ENCODE measurements at regions not wholly inside any gene's neighbourhood (a gene's known extent, or its start where the extent isn't known, plus 50 kb on each side); places are given as distances from the start of the nearest gene placed in this dataset.
"Not testable (repeated sequence)": the region's sequence is repeated elsewhere in the genome, so short reads cannot be mapped to it uniquely, and the experiment has no call there.

DNA sequence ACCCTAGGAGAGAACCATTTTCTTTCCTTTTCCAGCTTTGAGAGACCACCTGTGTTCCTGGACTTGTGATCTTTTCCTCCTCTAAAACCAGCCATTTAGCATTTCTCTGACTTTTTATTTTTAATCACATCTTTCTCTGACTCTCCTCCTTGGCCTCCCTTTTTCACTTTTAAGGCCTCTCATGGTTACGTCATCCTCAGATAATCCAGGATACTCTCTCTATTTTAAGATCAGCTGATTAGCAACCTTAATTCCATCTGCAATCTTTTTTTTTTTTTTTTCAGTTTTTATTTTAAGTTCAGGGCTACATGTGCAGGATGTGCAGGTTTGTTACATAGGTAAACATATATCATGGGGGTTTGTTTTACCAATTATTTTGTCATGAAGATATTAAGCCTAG, 54.0 kb downstream of the RFPL4B start:
- DNase-seq = no peak

DNA sequence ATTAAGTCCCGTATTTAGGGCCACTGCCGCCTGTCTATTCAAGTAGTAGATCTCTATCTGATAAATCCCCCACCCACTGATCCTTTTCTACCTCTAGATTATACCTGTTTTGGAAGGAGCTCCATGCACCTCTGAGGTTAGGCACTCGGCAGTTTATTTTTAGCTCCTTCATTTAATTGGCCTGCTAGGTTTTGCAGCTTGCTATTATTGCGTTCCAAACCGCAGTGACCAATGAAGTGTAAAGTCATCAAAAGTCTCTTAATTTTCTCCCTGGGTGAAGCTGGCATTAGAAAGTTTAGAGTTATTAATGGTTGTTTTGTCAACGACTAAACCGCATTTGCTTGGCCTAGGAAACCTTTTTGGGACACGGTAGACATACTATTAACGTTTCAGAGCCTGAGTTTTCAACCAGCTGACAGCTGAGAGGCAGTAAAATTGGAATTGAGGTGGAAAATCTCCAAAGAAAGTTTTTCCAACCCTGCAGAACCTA, 60.0 kb downstream of the RFPL4B start:
- DNase-seq = no peak

DNA sequence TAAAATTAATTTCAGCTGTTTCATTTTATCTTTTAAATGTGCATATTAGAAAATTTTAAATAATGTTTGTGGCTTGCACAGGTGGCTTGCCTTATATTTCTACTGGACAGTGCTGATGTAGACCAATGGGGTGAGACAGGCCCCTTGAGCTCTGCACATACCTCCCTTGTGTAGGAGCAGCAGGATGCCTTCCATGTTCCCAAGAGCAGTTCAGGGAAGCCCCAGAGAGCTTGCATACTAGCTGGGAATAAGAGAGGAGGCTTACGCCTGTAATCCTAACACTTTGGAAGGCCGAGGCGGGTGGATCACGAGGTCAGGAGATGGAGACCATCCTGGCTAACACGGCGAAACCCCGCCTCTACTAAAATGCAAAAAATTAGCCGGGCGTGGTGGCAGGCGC, 61.4 kb downstream of the RFPL4B start:
- DNase-seq = no peak

DNA sequence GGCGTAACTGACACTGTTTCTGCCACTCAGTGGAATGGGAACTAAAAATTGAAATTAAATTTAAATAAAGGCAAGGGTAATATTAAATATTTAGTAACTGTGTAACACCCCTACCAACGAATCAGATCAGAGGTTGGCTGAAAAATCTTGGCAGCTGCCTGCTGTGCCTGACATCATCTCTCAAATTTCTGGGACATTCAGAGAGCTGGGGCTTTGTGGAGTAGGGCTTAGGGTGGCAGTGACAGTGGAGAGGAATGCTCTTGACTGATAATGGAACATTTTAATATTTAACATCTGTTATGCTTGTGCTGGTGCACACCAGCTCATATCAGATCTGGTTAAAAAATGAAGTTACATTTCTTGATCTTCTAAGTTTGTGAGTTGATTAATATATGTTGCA, 62.2 kb downstream of the RFPL4B start:
- DNase-seq = no peak

DNA sequence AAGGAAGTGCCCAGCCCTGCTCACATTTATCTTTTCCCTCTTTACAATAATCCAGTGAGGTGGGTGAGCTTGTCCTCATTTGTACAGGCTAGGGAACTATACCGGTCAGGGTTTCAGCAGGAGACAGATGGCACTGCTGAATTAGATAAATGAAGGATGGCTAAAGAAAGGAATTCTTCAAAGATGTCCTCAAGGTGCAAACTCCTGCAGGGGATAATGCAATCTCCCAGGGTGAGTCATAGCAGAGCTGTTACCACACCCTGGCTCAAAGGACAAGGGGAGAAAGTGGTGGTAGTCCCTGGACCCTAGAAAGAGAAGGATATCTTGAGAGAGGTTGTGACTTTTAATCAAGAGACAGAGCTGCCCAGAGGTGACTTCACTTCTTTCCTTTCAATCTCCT, 66.7 kb downstream of the RFPL4B start:
- no peak for DNase-seq

DNA sequence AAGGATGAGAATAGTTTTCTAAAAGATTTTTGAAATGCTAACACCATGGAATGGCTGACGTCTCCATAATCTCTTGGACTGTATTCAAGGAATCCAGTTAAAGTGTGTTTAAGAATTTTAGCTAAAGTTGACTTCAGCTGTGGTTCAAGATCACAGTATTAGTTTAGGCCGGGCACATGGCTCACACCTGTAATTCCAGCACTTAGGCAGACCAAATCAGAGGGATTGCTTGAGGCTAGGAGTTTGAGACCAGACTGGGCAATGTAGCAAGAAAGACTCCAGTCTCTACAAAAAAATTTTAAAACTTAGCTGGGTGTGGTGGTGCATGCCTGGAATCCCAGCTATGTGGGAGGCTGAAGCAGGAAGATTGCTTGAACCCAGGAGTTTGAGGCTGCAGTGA, 68.2 kb downstream of the RFPL4B start:
- no peak for DNase-seq

DNA sequence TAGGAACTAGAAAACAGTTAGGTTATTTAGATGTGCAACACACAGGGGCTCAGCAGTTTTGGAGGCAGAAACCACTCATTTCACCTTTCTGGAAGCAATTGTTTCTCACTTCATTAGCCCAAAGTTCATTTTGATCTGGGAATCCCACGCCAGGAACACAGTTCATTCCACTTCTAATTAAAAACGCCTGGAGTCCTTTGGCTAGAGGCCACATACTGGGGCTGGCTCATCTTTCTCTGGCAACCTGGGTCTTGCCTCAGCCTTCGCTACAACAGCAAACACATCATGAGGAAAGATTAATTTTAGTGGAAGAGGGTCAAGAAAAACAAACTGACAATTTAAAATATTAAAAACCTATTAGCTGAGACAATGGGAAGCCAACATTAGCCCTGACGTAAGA, 69.7 kb downstream of the RFPL4B start:
- DNase-seq = no peak

DNA sequence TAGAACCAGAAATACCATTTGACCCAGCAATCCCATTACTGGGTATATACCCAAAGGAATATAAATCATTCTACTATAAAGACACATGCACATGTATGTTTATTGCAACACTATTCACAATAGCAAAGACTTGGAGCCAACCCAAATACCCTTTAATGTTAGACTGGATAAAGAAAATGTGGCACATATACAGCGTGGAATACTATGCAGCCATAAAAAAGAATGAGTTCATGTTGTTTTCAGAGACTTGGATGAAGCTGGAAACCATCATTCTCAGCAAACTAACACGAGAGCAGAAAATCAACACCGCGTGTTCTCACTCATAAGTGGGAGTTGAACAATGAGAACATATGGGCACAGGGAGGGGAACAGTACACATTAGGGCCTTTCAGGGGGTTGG, 79.9 kb downstream of the RFPL4B start:
- DNase-seq = not testable (repeated sequence)

DNA sequence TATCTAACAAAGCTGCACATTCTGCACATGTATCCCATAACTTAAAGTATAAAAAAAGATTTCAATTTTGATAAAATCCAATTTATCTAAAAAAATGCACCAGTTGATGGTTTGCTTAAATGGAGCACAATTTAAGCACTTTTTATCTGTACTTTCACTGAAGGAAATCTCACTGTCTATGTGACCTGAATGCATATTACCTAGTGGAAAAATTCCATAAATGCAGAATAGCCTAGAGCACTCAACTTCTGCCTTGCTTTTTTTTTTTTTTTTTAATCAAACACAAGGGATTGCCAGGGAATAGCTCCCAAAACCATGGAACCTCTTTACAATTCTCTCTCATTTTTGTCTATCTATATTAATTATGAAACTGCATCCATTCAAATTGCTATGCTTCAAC, 80.4 kb downstream of the RFPL4B start:
- no peak for DNase-seq

DNA sequence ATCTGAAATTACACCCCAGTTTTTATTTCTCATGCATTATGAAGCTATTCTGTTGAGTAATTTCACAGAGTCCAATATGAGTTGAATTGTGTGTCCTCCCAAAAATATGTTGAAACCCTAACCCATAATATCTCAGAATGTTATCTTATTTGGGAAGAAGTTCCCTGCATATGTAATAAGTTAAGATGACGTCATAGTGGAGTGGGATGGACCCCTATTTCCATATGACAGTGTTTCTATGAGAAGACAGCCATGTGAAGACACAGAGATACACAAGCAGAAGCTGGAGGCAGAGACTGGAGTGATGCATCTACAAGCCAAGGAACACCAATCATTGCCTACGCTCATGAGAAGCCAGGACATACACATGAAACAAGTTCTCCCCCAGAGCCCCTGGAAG, 81.3 kb downstream of the RFPL4B start:
- no peak for DNase-seq

DNA sequence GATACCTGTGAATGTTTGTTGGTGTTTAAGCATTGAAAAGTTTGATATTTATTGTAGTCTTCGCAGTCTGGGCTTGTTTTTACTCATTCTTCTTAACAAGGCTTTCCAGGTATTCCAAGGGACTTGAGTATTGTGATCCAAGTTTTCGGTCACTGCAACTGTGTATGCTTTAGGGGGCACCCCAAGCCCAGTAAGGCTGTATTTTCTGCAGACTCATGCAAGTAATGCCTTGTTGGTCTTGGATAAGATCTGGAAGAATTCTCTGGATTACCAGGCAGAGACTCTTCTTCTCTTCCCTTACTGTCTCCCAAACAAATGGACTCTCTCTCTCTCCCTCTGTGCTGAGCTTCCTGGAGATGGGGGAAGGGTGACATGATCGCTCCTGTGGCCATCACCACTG, 82.1 kb downstream of the RFPL4B start:
- no peak for DNase-seq

DNA sequence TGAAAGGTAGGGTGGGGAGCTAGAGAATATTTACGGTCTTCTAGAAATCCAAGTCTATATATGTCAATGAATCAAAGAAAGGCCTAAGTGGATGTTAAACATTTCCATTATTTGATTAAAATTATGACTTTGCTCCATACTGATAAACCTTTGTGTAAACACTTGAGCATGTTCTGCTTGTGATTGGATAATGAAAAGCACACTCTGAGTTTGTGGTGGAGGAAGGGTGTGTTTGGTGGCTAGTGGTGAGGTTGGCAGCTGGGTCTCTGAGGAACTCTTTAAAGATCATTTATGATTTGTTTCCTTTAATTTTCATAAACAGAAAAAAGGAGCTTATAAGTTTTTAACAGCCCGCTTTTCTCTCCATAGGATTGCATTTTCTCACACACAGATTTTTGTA, 84.7 kb downstream of the RFPL4B start:
- no peak for DNase-seq

DNA sequence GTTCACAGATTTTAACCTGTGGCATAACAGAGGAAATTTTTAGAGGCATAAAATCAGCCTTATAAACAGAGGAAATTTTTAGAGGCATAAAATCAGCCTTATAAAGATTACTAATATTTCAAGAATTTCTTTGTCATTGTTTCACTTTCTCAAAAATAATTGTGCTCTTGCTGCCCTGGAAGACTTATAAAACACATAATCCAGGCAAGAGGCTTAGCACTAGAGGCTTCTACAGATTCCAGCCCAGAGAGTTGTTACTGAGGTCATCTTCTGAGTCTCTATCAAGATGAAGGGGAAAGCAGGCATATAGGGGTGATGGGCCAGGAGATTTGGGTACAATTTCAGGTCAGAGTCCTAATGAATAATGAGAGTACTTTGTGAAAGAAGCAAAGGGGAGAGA, 85.7 kb downstream of the RFPL4B start:
- no peak for DNase-seq

DNA sequence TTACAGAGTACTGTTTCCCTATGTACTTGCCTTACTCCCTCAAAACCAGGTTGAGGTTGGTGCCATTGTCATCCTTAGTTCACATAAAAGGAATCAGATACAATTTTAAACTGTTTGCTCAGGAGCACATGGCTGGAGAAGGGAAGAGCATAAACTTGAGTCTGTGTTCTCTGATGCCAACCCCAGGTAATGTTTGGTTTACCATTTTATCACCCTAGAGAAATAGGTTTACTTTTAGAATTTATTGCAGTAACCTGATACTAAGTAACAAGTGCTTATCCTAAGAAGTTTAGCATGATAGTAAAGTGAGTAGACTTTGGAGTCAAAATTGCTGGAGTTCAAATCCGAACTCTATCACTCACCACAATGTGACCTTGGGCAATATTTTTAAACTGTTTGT, 86.3 kb downstream of the RFPL4B start:
- DNase-seq = no peak

DNA sequence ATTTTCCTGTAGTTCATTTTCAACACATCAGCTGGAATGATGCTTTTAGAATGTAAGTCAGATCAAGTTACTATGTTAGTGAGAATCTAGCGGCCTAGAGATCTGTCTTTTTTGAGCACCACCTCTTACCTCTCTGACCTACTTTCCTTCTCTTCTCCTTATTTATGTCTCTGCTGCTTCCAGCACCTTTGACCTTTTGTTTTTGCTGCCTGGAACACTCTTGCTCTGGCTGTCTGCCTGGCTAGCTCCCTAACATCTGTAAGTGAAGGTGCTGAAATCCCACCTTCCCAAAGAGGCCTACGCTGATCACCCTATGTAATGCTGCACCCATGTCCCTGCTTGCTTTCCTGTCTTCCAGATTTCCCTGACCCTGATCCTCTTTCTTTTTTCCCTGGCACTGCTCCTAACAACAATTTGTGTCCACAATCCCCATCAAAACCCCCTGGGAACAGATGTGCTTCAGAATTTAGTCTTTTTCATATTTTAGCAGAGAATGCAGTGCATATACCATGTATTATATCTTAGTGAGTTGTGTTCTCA, 87.8 kb downstream of the RFPL4B start:
- peak; percentile 0 for DNase-seq

DNA sequence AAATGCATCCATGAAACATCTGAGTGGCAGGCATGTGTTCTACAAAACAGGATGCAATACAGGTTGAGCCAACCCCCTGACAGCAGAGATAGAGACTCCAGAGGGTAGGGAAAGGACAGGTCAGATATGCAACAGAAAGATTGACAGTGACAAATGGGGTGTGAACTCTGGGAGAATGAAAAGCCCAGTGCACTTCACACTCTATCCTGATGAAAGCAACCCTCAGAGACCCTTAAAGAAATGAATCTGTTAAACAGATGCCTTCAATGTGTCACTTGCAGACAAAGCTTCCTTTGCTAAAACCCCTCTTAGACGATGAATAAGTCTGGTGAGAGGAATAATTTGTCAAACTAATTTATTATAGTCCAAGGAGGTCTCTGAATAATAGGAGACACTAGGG, 89.9 kb downstream of the RFPL4B start:
- DNase-seq = peak; percentile 12

DNA sequence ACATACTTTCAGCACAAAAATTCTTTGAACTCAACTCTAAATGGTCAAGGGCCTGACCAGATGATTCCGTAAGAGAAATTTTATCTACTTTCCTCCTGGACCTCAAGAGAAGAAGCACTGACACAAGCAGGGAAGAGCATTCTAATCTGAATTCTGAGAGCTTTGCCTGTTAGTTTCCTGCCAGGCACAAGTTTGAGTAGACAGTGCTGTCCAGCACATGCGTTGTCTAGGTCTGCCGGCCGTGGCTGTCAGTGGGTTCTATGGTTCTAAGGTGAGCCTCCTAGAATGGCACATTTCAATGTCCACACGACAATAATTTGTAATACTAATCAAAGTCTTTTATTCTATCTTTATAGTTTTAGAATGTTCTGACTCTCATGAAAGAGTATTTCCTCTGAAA, 91.9 kb downstream of the RFPL4B start:
- no peak for DNase-seq

DNA sequence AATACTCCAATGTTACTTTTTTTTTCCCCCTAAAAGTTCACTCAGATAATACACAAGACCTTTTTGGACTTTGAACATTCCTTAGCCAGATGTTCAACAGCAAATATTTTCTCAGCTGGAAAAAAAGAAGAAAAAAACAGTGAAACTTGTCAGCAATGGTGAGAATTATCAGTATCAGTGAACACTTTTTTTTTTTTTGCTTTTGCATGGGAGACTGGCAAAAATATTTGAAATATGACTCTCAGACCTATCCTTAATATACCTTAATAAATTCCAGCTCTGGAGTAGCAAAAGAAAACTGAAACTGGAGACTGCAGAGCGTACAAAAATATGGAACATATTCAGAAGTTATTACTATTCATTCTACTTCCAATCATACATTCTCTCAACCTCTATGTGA, 92.3 kb downstream of the RFPL4B start:
- DNase-seq = no peak

DNA sequence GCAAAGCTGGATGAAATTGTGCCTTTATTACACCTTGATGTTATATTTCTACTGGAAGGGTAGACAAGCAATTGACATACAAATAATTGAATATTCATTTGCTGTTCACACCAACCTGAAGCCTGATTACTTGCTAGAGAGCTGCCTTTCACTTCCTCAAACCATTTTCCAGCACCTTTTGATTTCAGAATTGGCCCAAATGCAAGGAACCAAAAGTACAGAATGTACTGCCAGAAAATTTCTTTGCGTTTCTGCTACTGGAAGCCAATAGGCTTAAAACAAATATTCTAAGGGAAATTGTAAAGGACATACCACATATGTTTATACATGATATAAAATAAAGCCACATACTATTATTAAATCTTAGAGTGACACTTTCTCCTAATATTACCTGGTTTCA, 94.5 kb downstream of the RFPL4B start:
- no peak for DNase-seq

DNA sequence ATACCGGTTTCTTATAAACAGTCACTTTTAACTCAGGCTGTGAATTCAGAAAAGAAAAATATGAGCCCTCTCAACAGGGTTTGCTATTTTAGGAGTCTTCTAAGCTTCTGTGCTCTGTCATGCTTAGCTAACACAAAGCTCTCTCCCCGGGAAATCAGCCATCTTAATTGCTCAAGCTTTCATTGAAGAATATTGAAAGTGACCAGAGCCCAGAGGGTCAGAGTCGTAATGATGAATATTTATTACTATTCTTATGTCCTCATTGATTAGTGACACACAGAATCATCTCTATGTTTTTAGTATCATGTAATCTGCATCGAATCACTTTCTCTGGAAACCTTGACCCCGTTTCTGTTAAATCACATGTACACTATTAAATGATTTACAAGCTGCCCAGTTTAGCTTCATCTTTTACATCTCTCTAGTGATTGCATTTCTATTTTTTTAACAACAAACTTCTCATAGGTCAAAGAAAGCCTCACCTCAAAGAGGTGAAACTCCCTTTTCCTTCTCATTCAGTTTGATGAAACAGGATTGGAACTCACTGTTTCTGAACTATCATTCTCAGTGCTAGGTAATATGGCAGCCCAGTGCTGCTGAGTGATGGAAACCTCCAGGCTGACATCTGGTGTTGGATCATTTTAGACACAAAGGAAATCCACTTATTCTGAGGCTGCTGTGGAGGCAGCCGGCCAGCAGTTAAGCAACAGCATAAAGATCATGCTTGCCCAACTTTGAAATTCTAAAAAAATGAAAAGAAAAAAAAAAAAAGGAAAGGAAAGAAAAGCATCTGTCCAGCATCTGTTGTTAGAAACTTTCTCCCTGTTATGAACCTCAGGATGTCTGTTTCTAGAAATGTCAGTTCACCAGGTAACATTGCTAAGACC, 96.3 kb downstream of the RFPL4B start:
- peak; percentile 16 for DNase-seq

DNA sequence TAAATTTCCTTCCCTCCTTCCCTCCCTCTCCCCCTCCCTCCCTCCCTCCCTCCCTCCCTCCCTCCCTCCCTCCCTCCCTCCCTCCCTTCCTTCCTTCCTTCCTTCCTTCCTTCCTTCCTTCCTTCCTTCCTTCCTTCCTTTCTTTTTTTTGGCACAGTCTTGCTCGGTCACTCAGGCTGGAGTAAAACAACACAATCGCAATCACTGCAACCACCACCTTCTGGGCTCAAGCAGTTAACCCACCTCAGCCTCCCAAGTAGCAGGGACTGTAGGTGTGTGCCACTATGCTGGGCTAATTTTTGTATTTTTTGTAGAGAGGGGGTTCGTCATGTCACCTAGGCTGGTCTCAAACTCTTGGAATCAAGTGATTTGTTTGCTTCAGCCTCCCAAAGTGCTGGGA, 101.7 kb downstream of the RFPL4B start:
- DNase-seq = not testable (repeated sequence)

DNA sequence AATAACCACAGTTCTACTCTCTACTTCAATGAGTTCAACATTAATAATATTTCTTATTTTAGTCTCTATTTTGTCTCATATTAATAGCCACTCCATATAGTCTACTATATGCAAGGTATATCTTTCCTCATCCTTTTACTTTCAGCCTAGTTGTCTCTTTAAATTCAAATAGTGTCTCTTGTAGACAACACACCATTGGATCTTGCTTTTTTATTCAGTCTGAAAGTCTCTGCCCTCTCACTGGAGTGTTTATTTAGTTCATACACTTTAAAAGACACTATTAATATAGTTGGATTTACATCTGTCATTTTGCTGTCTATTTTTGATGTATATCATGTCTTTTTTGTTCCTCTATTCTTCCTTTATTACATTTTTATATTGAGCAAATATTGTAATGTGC, 103.5 kb downstream of the RFPL4B start:
- no peak for DNase-seq

DNA sequence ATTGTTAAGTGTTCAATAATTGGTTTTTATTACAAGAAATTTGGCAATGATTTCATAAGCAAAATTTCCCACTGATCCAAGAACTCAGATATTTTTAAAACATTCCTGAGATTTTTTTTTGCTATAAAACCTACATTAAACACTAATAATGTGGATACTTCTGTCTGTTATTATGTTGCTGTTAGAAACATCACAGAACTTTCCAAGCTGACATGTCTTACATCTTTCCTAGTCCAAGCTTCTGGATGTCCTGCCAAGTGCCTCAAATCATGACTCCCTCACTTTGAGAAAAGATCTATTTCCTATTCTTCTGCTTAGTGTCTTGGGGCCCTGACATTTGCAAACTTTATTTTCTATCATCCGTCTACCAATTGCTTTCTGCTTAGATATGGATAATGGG, 110.8 kb downstream of the RFPL4B start:
- DNase-seq = no peak

DNA sequence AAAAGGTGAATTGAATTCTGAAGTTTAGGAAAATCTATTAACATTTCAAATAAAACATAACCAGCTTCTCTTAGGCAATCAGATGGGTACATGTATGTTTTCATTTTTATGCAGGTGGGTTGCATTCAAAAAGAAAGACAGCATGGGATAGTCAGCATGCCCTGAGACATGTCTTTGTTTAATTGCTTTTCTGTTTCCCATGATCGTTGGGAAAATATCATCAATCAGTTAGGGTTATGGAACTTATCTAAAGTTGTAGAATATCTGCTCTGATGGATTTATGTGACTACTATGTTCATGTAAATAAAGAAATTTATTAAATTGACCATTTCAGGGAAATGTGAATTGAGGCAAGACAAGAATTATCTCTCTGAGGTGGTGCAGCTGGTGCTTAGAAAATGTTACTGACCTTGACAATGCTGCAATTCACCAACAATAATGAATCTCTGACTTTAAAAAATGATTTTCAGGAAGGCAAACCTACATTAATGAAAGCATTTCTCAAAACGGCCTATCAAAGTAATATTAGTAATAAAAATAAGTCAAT, 112.7 kb downstream of the RFPL4B start:
- no peak for DNase-seq

All from NCI-H2227 treated with DMSO at 0.1 percent for 48 hours (cell line).